ENCODE measurements at regions not wholly inside any gene's neighbourhood (a gene's known extent, or its start where the extent isn't known, plus 50 kb on each side); places are given as distances from the start of the nearest gene placed in this dataset.

- DNase-seq, result no peak
Observed at GRCh38 chr2:236720974-236721540, 151.4 kb downstream of the ACKR3 start.

- DNase-seq, result no peak
Observed at GRCh38 chr2:236724200-236724599, 154.6 kb downstream of the ACKR3 start.

- DNase-seq, result no peak
Observed at GRCh38 chr2:236726701-236727450, 157.3 kb downstream of the ACKR3 start.

DNA sequence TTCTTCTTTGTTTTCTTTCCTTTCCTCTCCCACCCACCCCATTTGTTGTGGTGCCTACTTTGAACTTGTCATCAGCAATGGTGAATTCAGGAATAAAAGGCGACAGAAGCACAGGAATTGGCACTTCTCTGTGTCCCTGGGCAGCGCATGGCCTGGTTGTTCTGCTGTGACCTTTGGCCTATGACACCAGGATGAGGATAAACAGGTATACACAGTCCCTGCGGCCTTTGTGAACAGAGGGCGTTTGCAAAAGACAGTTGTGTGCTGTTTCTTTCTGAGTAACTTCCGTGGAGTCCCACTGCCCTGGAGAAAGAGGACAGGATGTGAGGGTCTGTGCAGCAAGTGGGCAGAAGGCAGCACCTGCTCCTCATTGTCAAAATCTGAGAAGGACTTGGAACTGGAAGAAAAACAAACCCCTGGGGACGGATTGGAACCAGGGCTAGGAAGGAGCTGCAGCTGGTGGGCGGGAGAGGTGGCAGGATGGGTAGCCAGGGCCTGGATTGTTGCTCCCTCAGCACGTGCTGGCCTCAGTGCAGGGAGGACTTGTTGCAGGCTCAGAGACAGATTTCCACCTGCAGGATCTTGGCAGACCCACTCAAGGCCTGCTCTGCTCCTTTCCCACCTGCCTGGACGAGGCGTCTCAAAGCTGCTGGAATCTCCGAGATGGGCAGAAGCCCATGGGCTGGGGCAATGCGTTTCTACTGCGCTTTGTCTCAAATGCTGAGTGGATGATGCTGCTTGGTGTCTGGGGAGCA lies 159.5 kb downstream of the ACKR3 start:
- DNase-seq, result no peak

DNA sequence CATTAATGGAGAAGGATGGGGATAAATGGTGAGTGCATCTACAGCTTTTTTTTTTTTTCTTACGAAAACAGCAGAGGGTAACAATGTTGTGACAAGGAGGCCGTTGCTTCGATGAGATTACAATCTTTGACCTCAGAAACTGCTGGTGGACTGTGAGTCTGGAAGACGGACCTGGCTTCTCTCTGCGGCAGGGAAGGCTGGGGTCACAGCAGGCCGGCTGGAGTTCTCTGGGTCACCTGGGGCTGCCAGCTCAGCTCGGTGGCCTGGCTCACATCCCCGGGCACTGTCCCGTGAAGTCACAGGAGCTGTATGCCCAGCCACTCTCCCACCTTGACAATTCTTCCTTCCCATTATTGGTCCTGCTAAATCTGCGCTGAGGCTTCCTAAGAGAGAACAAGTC lies 160.8 kb downstream of the ACKR3 start:
- no peak for DNase-seq

DNA sequence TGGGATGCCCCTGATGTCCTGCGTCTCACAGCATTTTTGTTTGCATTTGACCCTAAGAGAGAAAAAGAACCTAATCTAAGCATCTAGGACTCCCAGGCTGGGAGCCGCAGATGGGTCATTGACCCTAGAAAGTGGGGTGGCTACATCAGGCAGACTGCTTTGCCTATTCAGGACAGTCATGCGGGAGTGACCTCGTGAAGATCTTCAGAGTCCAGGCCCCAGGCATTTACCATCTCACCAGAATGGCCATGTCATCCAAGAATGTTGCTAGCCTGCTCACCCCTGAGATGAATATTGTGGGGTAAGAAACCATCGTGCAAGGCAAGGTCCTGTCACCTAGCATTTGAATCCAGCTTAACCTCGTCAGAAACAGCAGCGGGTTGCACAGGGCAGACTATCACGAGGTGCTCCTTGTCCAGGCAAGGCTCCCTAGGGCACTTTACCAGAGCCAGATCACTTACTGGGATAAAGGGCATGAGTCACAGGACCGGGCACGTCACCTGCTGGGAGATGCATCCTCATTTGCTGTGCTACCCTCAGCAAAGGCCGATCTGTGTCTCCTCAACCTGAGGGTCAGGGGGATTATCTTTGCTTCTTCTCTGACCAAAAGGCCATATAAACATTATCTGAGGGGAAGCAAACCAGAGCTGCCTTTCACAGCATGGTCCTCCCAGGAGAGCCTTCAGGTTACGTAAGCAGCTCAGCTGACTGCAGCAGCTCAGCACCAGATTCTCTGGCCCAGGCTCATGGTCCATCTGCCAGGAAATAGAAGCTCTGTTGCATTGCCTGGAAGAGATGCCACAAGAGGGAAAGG lies 162.3 kb downstream of the ACKR3 start:
- DNase-seq, result no peak

DNA sequence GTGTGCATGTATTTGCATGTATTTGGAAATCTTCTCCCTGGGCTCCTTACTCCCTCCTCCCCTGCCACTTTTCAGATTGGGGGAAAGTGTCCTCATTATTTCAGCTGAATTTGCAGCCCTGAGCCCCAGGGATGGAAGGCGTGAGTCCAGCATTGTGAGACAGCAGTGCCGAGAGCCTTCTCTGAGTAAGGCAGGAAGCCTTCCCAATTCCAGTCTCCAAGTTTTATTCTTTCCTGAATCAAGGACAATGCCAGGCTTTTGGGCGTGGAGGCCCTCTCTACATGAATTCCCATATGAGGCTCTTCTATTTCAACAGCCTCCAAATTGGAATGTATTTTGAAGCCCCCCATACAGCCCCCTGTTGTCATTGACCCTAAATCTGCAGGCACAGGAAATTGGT lies 163.5 kb downstream of the ACKR3 start:
- no peak for DNase-seq

- no peak for DNase-seq
Observed at GRCh38 chr2:236735825-236736238, 166.2 kb downstream of the ACKR3 start.

DNA sequence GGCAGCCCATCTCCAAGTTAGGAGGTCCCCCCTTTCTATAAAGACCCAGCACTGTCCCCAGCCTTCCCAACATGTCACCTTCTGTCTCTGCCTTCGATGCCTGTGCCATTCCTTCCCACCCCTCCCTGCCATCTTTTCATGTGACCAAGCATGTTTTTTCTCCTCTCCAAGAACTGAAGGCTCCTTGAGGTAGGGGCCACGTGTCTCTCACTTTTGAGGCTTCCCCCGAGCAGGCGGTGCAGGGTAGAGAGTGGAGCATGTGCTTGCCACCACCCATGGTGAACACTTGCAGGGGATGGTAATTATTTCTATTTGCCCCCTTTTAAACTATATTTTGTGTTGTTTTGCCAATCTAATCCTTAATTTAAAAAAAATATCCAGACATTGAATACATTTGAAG lies 168.4 kb downstream of the ACKR3 start:
- DNase-seq, result no peak

GRCh38 chr2:236738896-236739295 lies 169.3 kb downstream of the ACKR3 start:
- DNase-seq, result no peak

DNA sequence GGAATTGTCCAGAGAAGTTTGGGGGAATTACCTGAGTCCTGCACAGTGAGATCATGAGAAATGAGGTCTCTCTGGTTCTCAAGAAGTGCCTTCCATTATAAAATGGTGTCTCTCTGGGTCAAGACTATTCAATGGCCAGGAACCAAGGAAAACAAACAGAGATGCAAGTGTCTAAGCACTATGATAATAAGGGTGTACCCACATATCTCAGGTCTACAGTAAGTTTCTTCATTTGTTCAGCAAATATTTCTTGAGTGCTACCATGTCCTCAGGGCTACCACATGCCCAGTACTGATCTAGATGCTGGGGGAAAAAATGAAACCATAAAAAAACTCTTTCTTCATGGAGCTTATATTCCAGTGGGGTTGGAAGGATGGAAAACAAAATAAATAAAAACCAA lies 170.0 kb downstream of the ACKR3 start:
- no peak for DNase-seq

DNA sequence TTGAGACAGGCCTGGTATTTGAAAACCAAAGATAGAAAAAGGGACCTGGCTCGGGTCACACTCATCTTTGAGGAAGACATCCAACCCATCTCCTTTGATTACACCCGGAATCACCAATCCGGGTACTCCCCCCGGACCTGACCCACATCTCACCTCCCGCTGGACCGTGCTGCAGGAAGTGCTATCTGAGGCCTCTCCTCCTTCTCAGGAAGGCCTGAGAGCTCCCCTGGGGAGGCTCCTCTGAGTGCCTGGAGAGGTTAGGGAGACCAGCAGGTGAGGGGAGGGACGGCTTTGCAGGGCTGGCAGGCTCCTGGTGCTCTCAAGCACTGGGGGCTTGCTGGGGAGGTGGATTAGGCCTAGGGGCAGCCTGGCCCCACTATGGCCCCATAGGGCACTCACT lies 170.9 kb downstream of the ACKR3 start:
- DNase-seq, result no peak

DNA sequence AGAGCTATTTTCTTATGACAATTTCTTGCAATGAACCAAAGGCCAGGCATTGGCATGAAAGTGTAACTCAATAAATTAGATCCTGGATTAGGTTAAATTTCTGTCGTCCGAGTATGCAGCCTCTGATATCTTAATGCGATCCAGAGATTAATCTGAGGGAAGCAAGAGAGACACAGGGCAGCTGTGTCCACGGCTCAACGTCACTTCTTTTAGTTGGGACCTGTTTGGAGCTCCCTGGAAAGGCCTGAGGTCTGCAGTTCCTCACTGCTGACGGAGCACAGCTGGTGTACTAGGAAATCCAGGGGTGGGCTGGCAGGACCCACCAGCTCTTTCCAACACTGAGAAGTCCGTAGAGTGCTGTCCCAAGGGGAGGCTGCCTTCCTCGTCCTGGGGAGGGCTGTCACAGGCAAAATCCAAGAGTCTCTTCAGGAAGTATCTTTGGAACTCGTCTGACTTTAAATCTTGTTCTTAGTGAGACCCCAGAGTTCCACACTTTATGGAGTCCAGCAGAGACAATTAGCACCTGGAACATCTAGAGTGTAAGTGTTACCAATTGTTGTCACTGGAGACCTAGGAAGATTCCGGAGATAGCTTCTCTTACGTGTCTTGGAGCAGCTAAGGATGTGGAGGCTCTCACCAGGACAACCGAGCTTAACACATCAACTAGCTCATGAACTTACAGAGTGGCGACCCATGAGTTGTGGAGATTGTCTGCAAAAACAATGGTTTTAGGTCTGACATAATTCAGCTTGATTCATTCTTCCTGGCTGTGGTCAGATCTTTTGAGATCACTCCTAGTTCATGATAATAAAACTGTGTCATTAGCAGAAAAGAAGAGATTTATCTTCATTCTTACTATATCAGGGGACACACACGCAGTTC lies 173.7 kb downstream of the ACKR3 start:
- DNase-seq, result no peak

- DNase-seq, result no peak
Observed at GRCh38 chr2:236743921-236744280, 174.3 kb downstream of the ACKR3 start.

DNA sequence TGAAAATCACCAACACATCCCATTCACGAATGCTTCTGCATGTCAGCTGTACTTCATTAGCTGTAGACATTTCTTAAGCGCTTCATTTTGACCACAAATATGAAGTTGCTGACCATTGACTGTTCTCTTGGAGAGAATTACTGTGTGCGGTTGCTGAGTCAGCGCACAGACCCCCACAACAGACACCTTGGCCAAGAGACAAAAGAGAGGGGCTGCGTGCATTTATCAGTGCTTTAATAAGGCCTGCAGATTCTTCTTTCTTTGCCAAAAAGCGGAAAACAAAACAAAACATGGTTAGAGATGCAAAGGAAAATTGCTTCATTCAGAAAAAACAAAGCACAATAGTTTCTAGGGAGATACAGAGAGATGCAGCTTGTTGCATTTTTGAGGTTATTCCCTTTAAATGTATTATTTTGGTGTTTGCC lies 174.7 kb downstream of the ACKR3 start:
- no peak for DNase-seq

GRCh38 chr2:236744716-236745115 lies 175.1 kb downstream of the ACKR3 start:
- DNase-seq, result no peak

DNA sequence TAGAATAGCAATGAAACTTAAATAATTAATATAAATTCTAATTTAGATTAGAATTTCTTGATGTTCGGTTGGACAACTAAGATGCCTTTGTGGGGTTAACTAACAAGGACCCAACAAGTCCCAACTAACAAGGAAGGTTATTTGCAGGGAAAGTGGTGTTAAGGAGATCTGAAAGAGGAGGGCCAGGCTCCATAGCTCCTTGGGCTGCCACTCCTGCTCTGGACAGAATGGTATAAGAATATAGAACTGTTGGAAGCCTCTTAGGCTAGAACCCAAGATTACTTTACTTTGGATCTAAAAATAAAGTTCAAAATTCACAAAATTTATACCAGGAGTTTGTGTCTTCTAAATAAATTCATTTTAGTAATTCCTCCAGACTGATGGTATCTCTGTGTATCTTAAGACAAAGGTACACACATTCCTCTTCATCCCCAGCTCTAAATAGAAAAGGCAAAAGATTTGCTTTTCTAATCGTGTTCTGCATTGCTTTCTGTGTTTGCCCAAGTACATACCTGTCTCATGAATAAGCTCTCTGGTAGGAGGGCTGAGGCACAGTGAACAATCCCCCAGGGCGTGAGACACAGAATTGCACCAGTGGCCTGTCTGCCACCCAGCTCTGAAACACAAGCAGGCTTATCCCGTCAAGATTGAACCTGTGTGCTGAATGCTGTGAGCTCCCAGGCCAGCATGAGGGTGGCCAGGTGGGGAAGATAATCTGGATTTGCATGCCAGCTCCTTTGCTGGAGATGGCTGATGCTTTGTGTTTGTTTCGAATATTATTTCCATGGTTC lies 176.0 kb downstream of the ACKR3 start:
- DNase-seq, result no peak

GRCh38 chr2:236746833-236747232 lies 177.2 kb downstream of the ACKR3 start:
- no peak for DNase-seq

GRCh38 chr2:236747426-236747825 lies 177.8 kb downstream of the ACKR3 start:
- no peak for DNase-seq

GRCh38 chr2:236747925-236748324 lies 178.3 kb downstream of the ACKR3 start:
- DNase-seq, result no peak

DNA sequence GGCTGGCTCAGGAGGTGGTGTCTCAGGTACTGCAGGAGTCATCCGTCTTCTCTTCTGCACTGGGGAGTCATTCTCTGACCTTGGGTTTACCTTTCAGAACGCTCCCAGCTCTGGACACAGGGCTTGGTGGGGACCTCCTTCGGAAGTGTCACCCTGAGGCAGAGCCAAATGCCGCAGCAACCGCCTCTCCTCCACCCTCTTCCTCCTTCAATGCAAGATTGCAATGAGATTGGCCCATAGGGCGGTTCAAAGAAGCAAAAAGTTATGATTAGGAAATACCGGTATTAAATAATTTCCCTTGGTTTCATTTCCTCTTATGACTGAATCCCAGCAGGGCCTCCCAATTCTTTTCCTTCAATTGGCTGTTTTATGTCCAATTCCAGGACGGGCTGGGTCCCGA lies 178.8 kb downstream of the ACKR3 start:
- DNase-seq, result no peak

Measured in activated effector memory CD4-positive, alpha-beta T cell treated with anti-CD3 and anti-CD28 coated beads, Interleukin-2, amount 50 U/mL, for 16 hours (primary cell).